22Rv1 (cell line): ENCODE measurements at regions not wholly inside any gene's neighbourhood (a gene's known extent, or its start where the extent isn't known, plus 50 kb on each side); places are given as distances from the start of the nearest gene placed in this dataset.

Experiments used
- H3K27ac ChIP-seq: fragments of 450-650 bp; 2 replicates; pipeline ENCODE4 v1.5.1; 2017
- CTCF ChIP-seq: fragments of 450-650 bp; IDR thresholded peaks from 2 replicates; pipeline ENCODE4 v1.5.1; 2017; ENCODE audit warnings: mild to moderate bottlenecking
- ZFX ChIP-seq: fragments of 450-650 bp; IDR thresholded peaks from 2 replicates; pipeline ENCODE4 v1.6.1; 2017; ENCODE audit warnings: antibody characterized with exemption, borderline replicate concordance

DNA sequence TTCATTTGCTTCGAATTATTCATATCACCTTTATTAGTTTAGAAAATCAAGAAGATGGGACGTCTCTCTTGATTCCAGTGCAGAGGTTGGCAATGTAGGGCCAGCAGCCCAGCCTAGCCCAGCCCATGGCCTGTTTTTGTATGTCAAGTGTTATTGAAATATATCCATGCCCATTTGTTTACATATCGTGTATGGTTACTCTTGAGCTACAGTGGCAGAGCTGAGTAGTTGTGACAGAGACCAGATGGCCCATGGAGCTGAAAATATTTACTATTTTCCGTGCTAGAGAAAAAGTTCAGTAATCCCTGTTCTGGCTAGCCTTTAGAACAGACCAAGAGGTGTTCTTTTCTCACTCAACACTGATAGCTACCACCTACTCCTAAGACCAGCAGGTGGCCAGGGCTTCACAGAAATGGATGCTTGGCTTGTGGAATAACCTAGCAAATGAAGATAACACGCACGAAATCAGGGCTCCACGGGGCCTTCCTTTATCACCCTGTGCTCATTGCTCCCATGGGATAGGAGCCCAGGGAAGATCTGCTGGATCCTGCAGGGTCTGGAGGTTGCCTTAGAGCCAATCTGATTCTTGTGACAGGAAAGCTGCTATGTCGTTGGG, 123.2 kb upstream of the ANKFN1 start:
- no peak overlapping the region for H3K27ac ChIP-seq
- TF ChIP-seq ZFX, result no peak
- TF ChIP-seq CTCF, result no peak

- no peak overlapping the region for H3K27ac ChIP-seq
- TF ChIP-seq CTCF (no peak), ZFX (no peak)
These were observed 121.6 kb upstream of the ANKFN1 start for GRCh38 chr17:56031636-56032035.

DNA sequence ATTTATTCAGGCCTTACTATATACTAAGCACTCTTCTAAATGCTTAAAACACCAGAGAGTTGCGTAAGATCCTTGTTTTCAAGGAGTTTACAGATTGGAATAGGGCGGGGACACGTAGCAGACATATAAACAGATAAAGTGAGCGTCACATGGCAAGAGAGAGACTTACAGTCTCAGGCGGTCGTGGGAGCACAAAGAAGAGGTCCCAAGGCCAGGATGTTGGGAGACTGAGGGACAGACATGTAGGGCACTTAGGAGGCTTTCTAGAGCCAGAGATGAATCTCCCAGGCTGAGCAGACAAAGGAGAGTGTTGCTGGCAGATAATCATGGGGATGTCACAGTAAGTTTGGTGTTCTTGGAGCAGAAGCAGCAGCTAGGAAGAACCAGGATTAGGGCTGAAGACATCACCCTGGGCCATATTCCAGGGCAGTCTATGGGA, 119.1 kb upstream of the ANKFN1 start:
- no peak overlapping the region for H3K27ac ChIP-seq
- TF ChIP-seq CTCF (no peak), ZFX (no peak)

DNA sequence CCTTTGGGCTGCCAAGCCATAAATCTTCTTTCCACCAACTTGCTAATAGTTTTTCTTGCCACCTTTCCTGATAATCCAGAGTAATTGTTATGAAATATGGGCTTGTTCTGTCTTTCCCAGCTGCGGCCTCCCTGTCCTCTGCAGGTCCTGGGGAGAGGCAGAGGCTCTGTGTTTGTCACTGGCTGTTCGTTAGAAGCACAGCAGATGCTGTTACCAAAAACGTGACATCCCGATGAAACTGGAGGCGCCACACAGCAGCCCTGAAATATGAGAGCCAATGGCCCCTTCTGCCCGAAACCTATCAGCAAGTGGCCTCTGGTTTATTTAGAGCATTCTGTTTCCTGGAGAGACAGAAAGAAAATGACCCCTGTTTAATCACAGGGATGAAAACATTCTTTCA, 115.1 kb upstream of the ANKFN1 start:
- no peak for TF ChIP-seq CTCF
- no peak for TF ChIP-seq ZFX
- H3K27ac ChIP-seq, result no peak overlapping the region

DNA sequence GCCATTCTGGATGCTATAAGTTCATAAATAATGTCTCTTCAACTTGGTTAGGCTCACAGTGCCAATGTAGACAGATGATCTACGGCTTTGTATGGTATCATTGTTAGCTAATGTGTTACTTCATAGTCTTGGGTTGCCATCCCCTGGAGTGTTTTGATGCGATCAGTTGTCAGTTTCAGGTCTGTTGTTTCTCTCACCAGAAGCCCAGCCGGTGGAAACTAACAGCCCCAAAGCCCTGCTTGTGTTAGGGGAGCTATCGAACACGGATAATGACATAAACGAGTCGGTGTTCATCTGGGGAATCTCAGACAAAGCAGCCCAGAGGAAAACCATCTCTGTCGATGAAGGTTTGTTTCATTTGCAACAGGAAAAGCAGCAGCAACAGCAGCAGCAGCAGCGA, 107.4 kb upstream of the ANKFN1 start:
- no peak overlapping the region for H3K27ac ChIP-seq
- no peak for TF ChIP-seq ZFX
- no peak for TF ChIP-seq CTCF

DNA sequence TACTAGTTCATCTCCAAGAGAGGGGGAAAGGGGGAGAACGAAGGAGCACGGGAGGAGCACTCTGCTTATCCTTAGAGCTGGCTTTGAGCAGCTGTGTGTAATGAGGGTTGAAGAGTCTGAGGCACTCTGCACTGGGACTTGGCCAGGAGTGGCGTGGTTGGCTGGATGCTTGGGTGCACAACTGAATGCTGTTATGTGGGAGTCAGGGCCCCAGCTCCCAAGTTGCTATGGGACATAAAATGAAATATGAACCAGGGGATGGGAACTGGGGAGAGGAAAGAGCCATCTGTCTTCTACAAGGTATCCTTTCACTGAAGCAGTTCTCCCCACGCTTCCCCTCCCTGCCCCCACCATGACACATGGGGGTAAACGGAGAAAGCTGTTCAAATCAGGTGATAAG, 105.9 kb upstream of the ANKFN1 start:
- H3K27ac ChIP-seq, result no peak overlapping the region
- TF ChIP-seq CTCF, result no peak
- TF ChIP-seq ZFX, result no peak

GRCh38 chr17:56057869-56058268, 95.4 kb upstream of the ANKFN1 start:
- TF ChIP-seq CTCF, result no peak
- TF ChIP-seq ZFX, result no peak
- H3K27ac ChIP-seq, result no peak overlapping the region
